Esophagus squamous epithelium (tissue), 4 donors: ENCODE measurements at regions not wholly inside any gene's neighbourhood (a gene's known extent, or its start where the extent isn't known, plus 50 kb on each side); places are given as distances from the start of the nearest gene placed in this dataset.

Experiments used
- POLR2A ChIP-seq, 4 donors: fragments of 450-650 bp; IDR thresholded peaks; one replicate each; pipeline ENCODE4 v1.6.1; 2017; ENCODE audit warnings: antibody characterized with exemption in 4 of 4, mild to moderate bottlenecking in 4 of 4, moderate library complexity in 3 of 4
- TF ChIP-seq, protein P1 (sequence below), 6 experiments: fragments of 450-650 bp in 4 of 6; fragments of 200-600 bp in 2 of 6; sonication (generic) in 2 of 6; IDR thresholded peaks; one replicate each; pipeline ENCODE4 v1.5.1; 2016 to 2019; ENCODE audit warnings: antibody characterized with exemption in 6 of 6, mild to moderate bottlenecking in 4 of 6, moderate library complexity in 4 of 6

DNA sequence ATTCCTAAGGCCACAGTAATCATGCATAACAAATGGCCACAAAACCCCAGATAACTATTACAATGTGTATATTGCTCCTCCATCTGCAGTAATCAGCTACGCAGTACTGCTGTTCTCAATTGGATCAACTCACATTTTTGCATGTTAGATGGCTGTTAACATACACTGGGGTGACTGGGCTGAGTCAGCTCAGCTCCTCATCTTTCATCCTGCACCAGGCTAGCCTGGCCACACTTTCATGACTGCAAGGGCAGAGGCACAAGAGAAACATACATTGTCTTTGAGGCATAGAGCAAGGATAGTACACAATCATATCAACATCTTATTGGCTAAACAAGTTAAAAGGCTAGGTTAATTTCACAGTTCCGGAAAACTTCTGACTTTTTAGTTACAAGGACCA, 306.6 kb downstream of the SLC6A15 start:
- TF ChIP-seq, protein P1, sequence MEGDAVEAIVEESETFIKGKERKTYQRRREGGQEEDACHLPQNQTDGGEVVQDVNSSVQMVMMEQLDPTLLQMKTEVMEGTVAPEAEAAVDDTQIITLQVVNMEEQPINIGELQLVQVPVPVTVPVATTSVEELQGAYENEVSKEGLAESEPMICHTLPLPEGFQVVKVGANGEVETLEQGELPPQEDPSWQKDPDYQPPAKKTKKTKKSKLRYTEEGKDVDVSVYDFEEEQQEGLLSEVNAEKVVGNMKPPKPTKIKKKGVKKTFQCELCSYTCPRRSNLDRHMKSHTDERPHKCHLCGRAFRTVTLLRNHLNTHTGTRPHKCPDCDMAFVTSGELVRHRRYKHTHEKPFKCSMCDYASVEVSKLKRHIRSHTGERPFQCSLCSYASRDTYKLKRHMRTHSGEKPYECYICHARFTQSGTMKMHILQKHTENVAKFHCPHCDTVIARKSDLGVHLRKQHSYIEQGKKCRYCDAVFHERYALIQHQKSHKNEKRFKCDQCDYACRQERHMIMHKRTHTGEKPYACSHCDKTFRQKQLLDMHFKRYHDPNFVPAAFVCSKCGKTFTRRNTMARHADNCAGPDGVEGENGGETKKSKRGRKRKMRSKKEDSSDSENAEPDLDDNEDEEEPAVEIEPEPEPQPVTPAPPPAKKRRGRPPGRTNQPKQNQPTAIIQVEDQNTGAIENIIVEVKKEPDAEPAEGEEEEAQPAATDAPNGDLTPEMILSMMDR (IDR thresholded peaks at IDR 0.05), result no peak
- TF ChIP-seq POLR2A (IDR thresholded peaks at IDR 0.05), result no peak
